ENCODE measurements at regions not wholly inside any gene's neighbourhood (a gene's known extent, or its start where the extent isn't known, plus 50 kb on each side); places are given as distances from the start of the nearest gene placed in this dataset.

GRCh38 chr5:56494300-56494731 lies 261.2 kb upstream of the ANKRD55 start (continued):
- TF ChIP-seq CREB3L1 (IDR thresholded peaks at IDR 0.05; ENCODE audit: borderline replicate concordance, low read depth), result no peak
- TF ChIP-seq PTTG1 (tag; IDR thresholded peaks at IDR 0.05; ENCODE audit: low read depth), result no peak
- TF ChIP-seq RB1 (IDR thresholded peaks at IDR 0.05; ENCODE audit: low read depth), result no peak; the same call in 1 of the 2 replicates
- no peak for TF ChIP-seq MTA1 (IDR thresholded peaks at IDR 0.05; ENCODE audit: borderline replicate concordance)
- no peak for TF ChIP-seq GTF2A2 (tag; IDR thresholded peaks at IDR 0.05)
- TF ChIP-seq ZNF609 (CRISPR knock-in tag; IDR thresholded peaks at IDR 0.05; ENCODE audit: borderline replicate concordance), result no peak
- no peak for TF ChIP-seq ILF3 (IDR thresholded peaks at IDR 0.05; ENCODE audit: borderline replicate concordance)
- TF ChIP-seq KAT2B (IDR thresholded peaks at IDR 0.05; ENCODE audit: low read depth, low read length), result no peak
- TF ChIP-seq DMBX1 (CRISPR knock-in tag; IDR thresholded peaks at IDR 0.05; ENCODE audit: borderline replicate concordance), result no peak
- no peak for TF ChIP-seq ZNF551 (CRISPR knock-in tag; IDR thresholded peaks at IDR 0.05)
- no peak for TF ChIP-seq EZH2 (IDR thresholded peaks at IDR 0.05; ENCODE audit: borderline replicate concordance, low read depth, low read length)
- no peak; the same call in 1 of the 2 replicates for TF ChIP-seq CHAMP1 (IDR thresholded peaks at IDR 0.05)
- no peak for TF ChIP-seq CBX5 (IDR thresholded peaks at IDR 0.05; ENCODE audit: borderline replicate concordance, low read depth)
- TF ChIP-seq PURB (CRISPR knock-in tag; IDR thresholded peaks at IDR 0.05; ENCODE audit: low read depth), result no peak
- no peak for TF ChIP-seq IRF9 (tag; IDR thresholded peaks at IDR 0.05)
- TF ChIP-seq ZNF696 (CRISPR knock-in tag; conservative IDR thresholded peaks at IDR 0.05), result no peak
- no peak for TF ChIP-seq ZNF174 (CRISPR knock-in tag; IDR thresholded peaks at IDR 0.05)

All from K562 (cell line).